Spleen (tissue), 11 donors: ENCODE measurements at regions not wholly inside any gene's neighbourhood (a gene's known extent, or its start where the extent isn't known, plus 50 kb on each side); places are given as distances from the start of the nearest gene placed in this dataset.

Experiments
- DNase-seq: peaks from one replicate; pipeline ENCODE4 v3.0.0-alpha.2; 2020
- H3K27ac ChIP-seq, 8 donors: fragments of 200-600 bp; sonication (generic) in 7 of 8; 1 replicate in 4 of 8; 2 replicates in 4 of 8; pipeline versions ENCODE4 v1.5.0 to v1.8.0; 2016 to 2021; ENCODE audit warnings: inconsistent platforms in 4 of 8, mild to moderate bottlenecking in 4 of 8, moderate library complexity in 1 of 8
- H3K27me3 ChIP-seq, 7 donors: fragments of 200-600 bp; sonication (generic) in 6 of 7; replicated peaks in 1 of 7; 1 replicate in 4 of 7; 2 replicates in 3 of 7; pipeline versions ENCODE4 v1.5.0 to v1.8.0; 2016 to 2021; ENCODE audit warnings: inconsistent platforms in 3 of 7, mild to moderate bottlenecking in 1 of 7
- H3K36me3 ChIP-seq, 6 donors: fragments of 200-600 bp; sonication (generic) in 5 of 6; 1 replicate in 4 of 6; 2 replicates in 2 of 6; pipeline versions ENCODE4 v1.5.0 to v1.8.0; 2016 to 2021; ENCODE audit warnings: inconsistent platforms in 2 of 6
- H3K4me1 ChIP-seq, 6 donors: fragments of 200-600 bp; sonication (generic) in 5 of 6; 1 replicate in 3 of 6; 2 replicates in 3 of 6; pipeline versions ENCODE4 v1.5.0 to v1.8.0; 2016 to 2021; ENCODE audit warnings: inconsistent platforms in 3 of 6
- H3K4me3 ChIP-seq, 8 donors: fragments of 200-600 bp; sonication (generic) in 7 of 8; 1 replicate in 4 of 8; 2 replicates in 4 of 8; pipeline versions ENCODE4 v1.5.0 to v1.8.0; 2016 to 2021; ENCODE audit warnings: inconsistent platforms in 4 of 8, mild to moderate bottlenecking in 4 of 8, moderate library complexity in 2 of 8
- H3K9me3 ChIP-seq, 8 donors: fragments of 200-600 bp; sonication (generic) in 7 of 8; 1 replicate in 4 of 8; 2 replicates in 4 of 8; pipeline versions ENCODE4 v1.5.0 to v1.8.0; 2016 to 2021; ENCODE audit warnings: inconsistent platforms in 4 of 8
- CTCF ChIP-seq, 11 experiments: fragments of 200-600 bp in 7 of 11; fragments of 450-650 bp in 4 of 11; sonication (generic) in 4 of 11; IDR thresholded peaks in 8 of 11; conservative IDR thresholded peaks in 3 of 11; 1 replicate in 7 of 11; 2 replicates in 4 of 11; pipeline versions ENCODE4 v1.4.0 to v1.8.0; 2016 to 2021; ENCODE audit warnings: antibody characterized with exemption in 11 of 11, inconsistent platforms in 4 of 11, mild to moderate bottlenecking in 1 of 11
- POLR2A ChIP-seq, 3 donors: fragments of 450-650 bp; IDR thresholded peaks; one replicate each; pipeline ENCODE4 v1.5.1; 2017; ENCODE audit warnings: antibody characterized with exemption in 3 of 3, mild to moderate bottlenecking in 1 of 3
- POLR2AphosphoS5 ChIP-seq, 3 donors: sonication (generic); formaldehyde crosslinking; IDR thresholded peaks; one replicate each; pipeline ENCODE4 v1.5.1; 2017; ENCODE audit warnings: antibody characterized with exemption in 3 of 3
- WGBS, 5 donors: extraction: QIAGEN DNeasy Blood & Tissue Kit in 3 of 5; methylation state at CpG; one replicate each; pipeline versions ENCODE4 v1.1.5 to v1.1.7; 2013 to 2018; 5-methylcytosine and 5-hydroxymethylcytosine counted together
- intact Hi-C: fragments of 100-400 bp; cut with DNase I; formaldehyde crosslinking; loops from one replicate; pipeline ENCODE4 v1.15.0; 2023; ENCODE audit warnings: low total_unique reads
- donor health status: healthy with polysubstance abuse.
- donor health status: DM: no; HTN: no; CAD: no; lungs with moderate emphysema.
- donor health status: DM: no; HTN: no; CAD: no.
- donor health status: Bipolar disorder and iron deficiency.
- donor health status: healthy.
- donor health status: DM: no; HTN: no; CAD: no.
- donor health status: DM: yes; HTN: yes; CAD: no.

DNA sequence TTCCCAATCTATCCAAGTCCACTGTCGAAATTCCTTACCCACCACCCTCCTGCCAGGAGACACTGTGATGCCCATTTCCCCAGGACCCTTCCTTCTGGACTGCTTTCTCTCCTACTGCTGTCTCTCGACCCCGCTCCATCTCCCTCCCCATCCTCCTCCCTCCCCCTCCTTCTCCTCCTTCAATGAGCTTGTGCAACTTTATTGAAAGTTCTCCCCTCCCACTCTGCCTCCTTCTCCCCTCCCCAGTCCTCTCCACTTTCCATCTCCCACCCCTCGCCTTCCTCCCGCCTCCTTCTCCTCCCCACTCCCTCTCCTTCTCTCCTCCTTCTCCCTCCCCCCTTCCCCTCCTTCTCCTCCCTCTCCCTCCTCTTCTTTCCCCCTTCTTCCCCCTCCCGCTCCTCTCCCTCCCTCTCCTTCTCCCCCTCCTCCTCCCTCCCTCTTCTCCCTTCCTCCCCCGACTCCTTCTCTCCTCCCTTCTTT lies 116.6 kb upstream of the FAT1 start:
- WGBS, 5 donors: 76 to 86% (median 83%) methylated on average over 7 of the region's 7 CpGs
- H3K4me1 ChIP-seq: peaks cover 0 to 6% (median 0%) of the 10 kb centered on the region in 6 donors
- H3K4me3 ChIP-seq: peak overlapping the region in 1 of 8 donors; percentile 19
- no peaks in the 10 kb centered on the region for H3K27me3 ChIP-seq
- peaks cover 0 to 12% (median 3%) of the 10 kb centered on the region in 8 donors for H3K9me3 ChIP-seq
- TF ChIP-seq POLR2A (IDR thresholded peaks at IDR 0.05): no peak
- TF ChIP-seq POLR2AphosphoS5 (IDR thresholded peaks at IDR 0.05): no peak
- no peak for TF ChIP-seq CTCF (IDR thresholded peaks at IDR 0.05 in 8 of 11, conservative IDR thresholded peaks at IDR 0.05 in 3 of 11)
- H3K27ac ChIP-seq: peak overlapping the region in 6 of 8 donors; percentile 55 to 69 (median 61)
- DNase-seq: no peak
- no peaks in the 10 kb centered on the region for H3K36me3 ChIP-seq
- intact Hi-C loops: no loop called here

GRCh38 chr4:186840771-186841301 lies 117.2 kb upstream of the FAT1 start:
- no peaks in the 10 kb centered on the region for H3K27me3 ChIP-seq
- H3K4me1 ChIP-seq: peaks cover 0 to 6% (median 0%) of the 10 kb centered on the region in 6 donors
- TF ChIP-seq POLR2A (IDR thresholded peaks at IDR 0.05) (no peak), POLR2AphosphoS5 (IDR thresholded peaks at IDR 0.05) (no peak)
- no peak for DNase-seq
- H3K9me3 ChIP-seq: peaks cover 0 to 12% (median 3%) of the 10 kb centered on the region in 8 donors
- H3K27ac ChIP-seq: no peak overlapping the region
- intact Hi-C loops: no loop called here
- WGBS, 5 donors: 80 to 91% (median 85%) methylated on average over 19 to 21 of the region's 21 CpGs
- peak overlapping the region in 1 of 8 donors; percentile 19 for H3K4me3 ChIP-seq
- no peaks in the 10 kb centered on the region for H3K36me3 ChIP-seq

DNA sequence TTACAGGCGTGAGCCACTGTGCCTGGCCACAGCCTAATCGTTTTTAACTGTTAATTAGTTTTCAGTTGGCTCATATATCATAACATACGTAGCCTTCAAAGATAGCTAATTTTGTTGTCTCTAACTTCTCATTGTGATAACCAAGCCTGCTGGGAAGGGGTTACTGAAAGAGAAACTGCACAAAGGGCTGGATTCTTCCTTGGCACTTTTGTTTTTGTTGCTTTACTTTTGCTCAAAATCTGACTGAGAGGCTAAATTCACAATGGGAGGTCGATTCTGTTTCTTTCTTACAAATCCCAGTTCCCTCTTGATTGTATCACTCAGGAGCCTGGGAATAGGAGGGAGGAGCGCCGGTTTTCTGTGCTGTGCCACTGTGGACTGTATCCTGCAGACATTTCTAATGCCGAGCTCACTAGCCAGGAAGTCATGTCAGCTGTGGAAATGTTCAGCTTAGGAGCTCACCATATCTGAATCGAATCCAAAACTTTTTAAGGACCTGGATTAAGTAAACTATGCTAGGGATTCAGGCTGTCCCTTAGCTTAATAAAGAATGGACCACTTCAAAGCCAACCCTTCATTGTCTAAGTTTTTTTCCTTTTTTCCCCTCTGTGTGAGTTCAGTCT lies 120.5 kb upstream of the FAT1 start:
- no peak overlapping the region for H3K4me3 ChIP-seq
- H3K27me3 ChIP-seq: no peaks in the 10 kb centered on the region
- intact Hi-C loops: no loop called here
- DNase-seq: no peak
- H3K4me1 ChIP-seq: peaks cover 0 to 6% (median 0%) of the 10 kb centered on the region in 6 donors
- peak overlapping the region in 6 of 8 donors; percentile 10 to 61 (median 44) for H3K27ac ChIP-seq
- peaks cover 0 to 13% (median 0%) of the 10 kb centered on the region in 8 donors for H3K9me3 ChIP-seq
- 45 to 63% (median 49%) methylated on average over 8 of the region's 8 CpGs for WGBS, 5 donors
- TF ChIP-seq POLR2A (IDR thresholded peaks at IDR 0.05) (no peak), CTCF (IDR thresholded peaks at IDR 0.05 in 8 of 11, conservative IDR thresholded peaks at IDR 0.05 in 3 of 11) (no peak), POLR2AphosphoS5 (IDR thresholded peaks at IDR 0.05) (no peak)
- H3K36me3 ChIP-seq: no peaks in the 10 kb centered on the region

DNA sequence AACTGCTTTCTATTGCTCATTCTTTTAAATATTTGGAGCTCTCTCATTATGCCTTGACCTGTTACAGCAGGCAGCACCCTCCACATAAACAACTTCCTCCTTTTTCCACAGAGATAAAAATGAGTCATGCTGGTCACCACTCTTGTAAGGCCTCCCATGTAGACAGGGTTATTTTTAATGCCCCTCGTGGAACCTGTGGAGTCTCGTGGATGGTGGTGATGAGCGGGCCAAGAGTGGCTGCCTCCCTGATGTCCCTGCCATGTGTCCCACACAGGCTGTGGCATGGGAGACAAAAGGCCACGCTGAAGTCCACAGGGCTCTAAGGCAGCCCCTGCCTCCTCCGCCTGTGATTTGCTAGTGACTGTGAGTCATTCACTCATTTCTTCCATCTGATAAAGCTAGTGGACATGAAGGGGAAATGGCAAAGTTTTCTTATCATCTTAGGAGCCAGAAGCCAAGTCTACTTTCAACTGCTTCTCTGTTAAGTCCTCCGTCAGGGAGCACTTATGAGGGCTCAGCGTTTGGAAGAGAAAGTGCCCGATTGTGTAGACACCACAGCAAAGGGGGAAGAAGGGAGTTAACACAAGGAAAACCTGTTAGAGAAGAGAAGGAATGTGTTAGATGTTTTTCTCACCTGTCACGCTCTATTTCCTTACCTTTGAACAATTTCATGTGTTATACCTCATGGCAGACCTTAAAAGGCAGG lies 121.6 kb upstream of the FAT1 start:
- H3K4me1 ChIP-seq: peaks cover 0 to 6% (median 0%) of the 10 kb centered on the region in 6 donors
- 53 to 67% (median 60%) methylated on average over 9 of the region's 9 CpGs for WGBS, 5 donors
- intact Hi-C loops: no loop called here

More for the DNA sequence above, 121.6 kb upstream of the FAT1 start:
- DNase-seq: no peak
- Histone ChIP-seq H3K4me3 (no peak overlapping the region), H3K27me3 (no peaks in the 10 kb centered on the region), H3K36me3 (no peaks in the 10 kb centered on the region), H3K27ac (peak overlapping the region in 7 of 8 donors; percentile 35 to 64 (median 48)), H3K9me3 (peaks cover 0 to 18% (median 5%) of the 10 kb centered on the region in 8 donors)
- TF ChIP-seq POLR2A (IDR thresholded peaks at IDR 0.05) (no peak), POLR2AphosphoS5 (IDR thresholded peaks at IDR 0.05) (peak in 1 of 3 donors; percentile 16), CTCF (IDR thresholded peaks at IDR 0.05 in 8 of 11, conservative IDR thresholded peaks at IDR 0.05 in 3 of 11) (no peak)
